ENCODE measurements at regions not wholly inside any gene's neighbourhood (a gene's known extent, or its start where the extent isn't known, plus 50 kb on each side); places are given as distances from the start of the nearest gene placed in this dataset.

DNA sequence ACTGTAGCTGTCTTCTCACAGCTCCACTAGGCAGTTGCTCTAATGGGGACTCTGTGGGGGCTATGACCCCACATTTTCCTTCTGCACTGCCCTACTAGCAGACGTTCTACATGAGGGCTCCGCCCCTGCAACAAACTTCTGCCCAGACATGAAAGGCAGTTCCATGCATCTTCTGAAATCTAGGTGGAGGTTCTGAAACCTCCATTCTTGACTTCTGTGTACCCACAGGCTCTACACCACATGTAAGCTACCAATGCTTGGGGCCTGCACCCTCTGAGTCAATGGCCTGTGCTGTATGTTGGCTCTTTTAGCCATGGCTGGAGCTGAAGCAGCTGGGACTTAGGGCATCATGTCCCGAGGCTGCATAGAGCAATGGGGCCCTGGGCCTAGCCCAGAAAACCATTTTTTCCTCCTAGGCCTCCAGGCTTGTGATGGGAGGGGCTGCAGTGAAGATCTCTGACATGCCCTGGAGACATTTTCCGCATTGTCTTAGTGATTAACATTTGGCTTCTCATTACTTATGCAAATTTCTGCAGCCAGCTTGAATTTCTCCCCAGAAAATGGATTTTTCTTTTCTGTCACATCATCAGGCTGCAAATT lies 123.0 kb downstream of the MYCN start:
- TF ChIP-seq, protein P1, sequence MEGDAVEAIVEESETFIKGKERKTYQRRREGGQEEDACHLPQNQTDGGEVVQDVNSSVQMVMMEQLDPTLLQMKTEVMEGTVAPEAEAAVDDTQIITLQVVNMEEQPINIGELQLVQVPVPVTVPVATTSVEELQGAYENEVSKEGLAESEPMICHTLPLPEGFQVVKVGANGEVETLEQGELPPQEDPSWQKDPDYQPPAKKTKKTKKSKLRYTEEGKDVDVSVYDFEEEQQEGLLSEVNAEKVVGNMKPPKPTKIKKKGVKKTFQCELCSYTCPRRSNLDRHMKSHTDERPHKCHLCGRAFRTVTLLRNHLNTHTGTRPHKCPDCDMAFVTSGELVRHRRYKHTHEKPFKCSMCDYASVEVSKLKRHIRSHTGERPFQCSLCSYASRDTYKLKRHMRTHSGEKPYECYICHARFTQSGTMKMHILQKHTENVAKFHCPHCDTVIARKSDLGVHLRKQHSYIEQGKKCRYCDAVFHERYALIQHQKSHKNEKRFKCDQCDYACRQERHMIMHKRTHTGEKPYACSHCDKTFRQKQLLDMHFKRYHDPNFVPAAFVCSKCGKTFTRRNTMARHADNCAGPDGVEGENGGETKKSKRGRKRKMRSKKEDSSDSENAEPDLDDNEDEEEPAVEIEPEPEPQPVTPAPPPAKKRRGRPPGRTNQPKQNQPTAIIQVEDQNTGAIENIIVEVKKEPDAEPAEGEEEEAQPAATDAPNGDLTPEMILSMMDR (IDR thresholded peaks at IDR 0.05; ENCODE audit: poor library complexity, severe bottlenecking): no peak
- Histone ChIP-seq H3K4me1 (ENCODE audit: insufficient read depth, poor library complexity, severe bottlenecking) (no peaks in the 10 kb centered on the region), H3K36me3 (ENCODE audit: low read depth) (no peaks in the 10 kb centered on the region), H3K4me3 (ENCODE audit: severe bottlenecking) (no peak overlapping the region), H3K9me3 (ENCODE audit: severe bottlenecking) (no peaks in the 10 kb centered on the region), H3K27me3 (ENCODE audit: insufficient read depth, poor library complexity, severe bottlenecking) (no peaks in the 10 kb centered on the region), H3K27ac (ENCODE audit: poor library complexity, severe bottlenecking) (no peak overlapping the region)
- no peak for ATAC-seq (ENCODE audit: low read depth)
- DNase-seq (ENCODE audit: low spot score): no peak

DNA sequence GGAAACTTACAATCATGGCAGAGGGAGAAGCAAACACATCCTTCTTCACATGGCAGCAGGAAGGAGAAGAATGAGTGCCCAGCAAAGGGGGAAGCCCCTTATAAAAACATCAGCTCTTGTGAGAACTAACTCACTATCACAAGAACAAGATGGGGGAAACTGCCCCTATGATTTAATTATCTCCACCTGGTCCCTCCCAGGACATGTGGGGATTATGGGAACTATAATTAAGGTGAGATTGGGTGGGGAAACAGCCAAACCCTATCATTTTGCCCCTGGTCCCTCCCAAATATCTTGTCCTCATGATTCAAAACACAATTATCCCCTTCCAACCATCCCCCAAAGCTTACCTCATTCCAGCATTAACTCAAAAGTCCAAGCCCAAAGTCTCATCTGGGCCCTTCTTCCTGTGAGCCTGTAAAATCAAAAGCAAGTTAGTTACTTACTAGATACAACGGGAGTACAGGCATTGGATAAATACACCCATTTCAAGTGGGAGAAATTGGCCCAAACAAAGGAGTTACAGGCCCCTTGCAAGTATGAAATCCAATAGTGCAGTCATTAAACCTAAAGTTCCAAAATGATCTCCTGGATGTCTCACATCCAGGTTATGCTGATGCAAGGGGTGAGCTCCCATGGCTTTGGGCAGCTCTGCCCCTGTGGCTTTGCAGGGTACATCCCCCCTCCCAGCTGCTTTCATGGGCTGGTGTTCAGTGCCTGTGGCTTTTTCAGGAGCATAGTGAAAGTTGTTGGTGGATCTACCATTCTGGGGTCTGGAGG lies 122.3 kb downstream of the MYCN start:
- Histone ChIP-seq H3K4me3 (ENCODE audit: severe bottlenecking) (no peak overlapping the region), H3K4me1 (ENCODE audit: insufficient read depth, poor library complexity, severe bottlenecking) (no peaks in the 10 kb centered on the region), H3K27ac (ENCODE audit: poor library complexity, severe bottlenecking) (no peak overlapping the region), H3K27me3 (ENCODE audit: insufficient read depth, poor library complexity, severe bottlenecking) (no peaks in the 10 kb centered on the region), H3K9me3 (ENCODE audit: severe bottlenecking) (no peaks in the 10 kb centered on the region), H3K36me3 (ENCODE audit: low read depth) (no peaks in the 10 kb centered on the region)
- TF ChIP-seq, protein P1 (IDR thresholded peaks at IDR 0.05; ENCODE audit: poor library complexity, severe bottlenecking): no peak
- no peak for DNase-seq (ENCODE audit: low spot score)
- no peak for ATAC-seq (ENCODE audit: low read depth)

DNA sequence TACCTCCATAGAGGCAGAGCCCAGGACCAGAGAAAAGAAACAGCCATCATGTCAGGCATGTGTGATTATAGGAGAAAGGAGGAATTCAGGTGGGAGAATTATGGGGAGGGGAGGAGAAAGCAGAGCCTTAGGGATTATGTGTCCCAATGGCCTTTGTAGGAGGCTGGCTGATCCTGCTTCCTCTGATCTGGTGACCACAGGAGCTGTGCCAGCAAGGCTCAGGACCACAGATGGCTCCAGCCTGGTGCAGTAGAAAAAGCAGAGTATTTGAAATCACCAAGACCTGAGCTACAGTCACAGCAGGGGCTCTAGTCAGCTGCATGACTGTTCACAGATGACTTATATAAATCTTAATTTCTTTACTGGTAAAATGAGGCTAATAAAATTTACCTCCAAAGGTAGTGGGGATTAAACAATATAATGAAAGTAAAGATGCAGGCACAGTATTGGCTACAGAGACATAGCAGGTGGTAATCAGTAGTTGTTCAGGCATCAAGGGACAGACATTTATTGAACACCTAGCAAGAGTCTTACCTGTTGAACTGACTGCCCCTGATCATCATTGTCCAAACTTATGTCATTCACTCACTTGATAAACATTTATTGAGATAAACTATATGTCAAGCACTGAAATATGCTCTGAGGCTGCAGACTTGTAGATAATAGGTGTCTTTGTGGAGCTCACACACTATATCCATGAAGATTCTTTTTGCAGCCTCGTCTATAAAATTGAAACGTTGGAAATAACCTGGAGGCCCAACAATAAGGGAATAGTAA lies 121.3 kb downstream of the MYCN start:
- Histone ChIP-seq H3K27ac (ENCODE audit: poor library complexity, severe bottlenecking) (no peak overlapping the region), H3K27me3 (ENCODE audit: insufficient read depth, poor library complexity, severe bottlenecking) (no peaks in the 10 kb centered on the region), H3K4me1 (ENCODE audit: insufficient read depth, poor library complexity, severe bottlenecking) (no peaks in the 10 kb centered on the region), H3K9me3 (ENCODE audit: severe bottlenecking) (no peaks in the 10 kb centered on the region), H3K36me3 (ENCODE audit: low read depth) (no peaks in the 10 kb centered on the region), H3K4me3 (ENCODE audit: severe bottlenecking) (no peak overlapping the region)
- no peak for DNase-seq (ENCODE audit: low spot score)
- ATAC-seq (ENCODE audit: low read depth): no peak
- TF ChIP-seq, protein P1 (IDR thresholded peaks at IDR 0.05; ENCODE audit: poor library complexity, severe bottlenecking): no peak

DNA sequence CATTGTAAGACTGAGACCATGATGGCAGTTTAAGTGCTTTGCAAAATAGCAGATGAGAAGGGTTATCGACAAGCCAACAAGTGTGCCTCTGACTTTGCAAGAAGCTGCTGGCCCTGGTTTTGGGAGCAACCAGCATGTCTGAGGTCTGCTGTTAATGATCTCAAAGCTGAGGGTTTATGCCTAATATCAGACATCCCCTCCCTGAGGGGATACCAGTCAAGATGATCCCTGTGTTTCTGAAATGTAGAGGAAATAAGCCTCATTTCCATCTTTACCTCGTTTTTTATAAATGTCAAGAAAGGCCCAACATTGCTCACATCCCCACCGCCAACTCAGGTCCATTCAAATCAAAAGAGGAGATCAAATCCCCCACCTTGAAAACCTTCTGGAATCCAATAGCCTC lies 120.6 kb downstream of the MYCN start:
- H3K27me3 ChIP-seq (ENCODE audit: insufficient read depth, poor library complexity, severe bottlenecking): no peaks in the 10 kb centered on the region
- H3K36me3 ChIP-seq (ENCODE audit: low read depth): no peaks in the 10 kb centered on the region
- H3K27ac ChIP-seq (ENCODE audit: poor library complexity, severe bottlenecking): no peak overlapping the region
- ATAC-seq (ENCODE audit: low read depth) (no peak), DNase-seq (ENCODE audit: low spot score) (no peak)
- no peak overlapping the region for H3K4me3 ChIP-seq (ENCODE audit: severe bottlenecking)
- TF ChIP-seq, protein P1 (IDR thresholded peaks at IDR 0.05; ENCODE audit: poor library complexity, severe bottlenecking): no peak
- no peaks in the 10 kb centered on the region for H3K9me3 ChIP-seq (ENCODE audit: severe bottlenecking)
- no peaks in the 10 kb centered on the region for H3K4me1 ChIP-seq (ENCODE audit: insufficient read depth, poor library complexity, severe bottlenecking)

Data from RWPE2 (cell line).